ENCODE measurements at regions not wholly inside any gene's neighbourhood (a gene's known extent, or its start where the extent isn't known, plus 50 kb on each side); places are given as distances from the start of the nearest gene placed in this dataset.

GRCh38 chr6:16979677-16980370 lies 122.0 kb upstream of the STMND1 start:
- TF ChIP-seq, protein P1, sequence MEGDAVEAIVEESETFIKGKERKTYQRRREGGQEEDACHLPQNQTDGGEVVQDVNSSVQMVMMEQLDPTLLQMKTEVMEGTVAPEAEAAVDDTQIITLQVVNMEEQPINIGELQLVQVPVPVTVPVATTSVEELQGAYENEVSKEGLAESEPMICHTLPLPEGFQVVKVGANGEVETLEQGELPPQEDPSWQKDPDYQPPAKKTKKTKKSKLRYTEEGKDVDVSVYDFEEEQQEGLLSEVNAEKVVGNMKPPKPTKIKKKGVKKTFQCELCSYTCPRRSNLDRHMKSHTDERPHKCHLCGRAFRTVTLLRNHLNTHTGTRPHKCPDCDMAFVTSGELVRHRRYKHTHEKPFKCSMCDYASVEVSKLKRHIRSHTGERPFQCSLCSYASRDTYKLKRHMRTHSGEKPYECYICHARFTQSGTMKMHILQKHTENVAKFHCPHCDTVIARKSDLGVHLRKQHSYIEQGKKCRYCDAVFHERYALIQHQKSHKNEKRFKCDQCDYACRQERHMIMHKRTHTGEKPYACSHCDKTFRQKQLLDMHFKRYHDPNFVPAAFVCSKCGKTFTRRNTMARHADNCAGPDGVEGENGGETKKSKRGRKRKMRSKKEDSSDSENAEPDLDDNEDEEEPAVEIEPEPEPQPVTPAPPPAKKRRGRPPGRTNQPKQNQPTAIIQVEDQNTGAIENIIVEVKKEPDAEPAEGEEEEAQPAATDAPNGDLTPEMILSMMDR (IDR thresholded peaks at IDR 0.05) = no peak
- TF ChIP-seq POLR2A (IDR thresholded peaks at IDR 0.05) = no peak
